ENCODE measurements at regions not wholly inside any gene's neighbourhood (a gene's known extent, or its start where the extent isn't known, plus 50 kb on each side); places are given as distances from the start of the nearest gene placed in this dataset.
A peak's percentile ranks its signal among the peaks of the same experiment; 100 is the strongest.

GRCh38 chr1:234988536-234988935, 140.1 kb downstream of the TOMM20 start:
- peaks cover 44% of the 10 kb centered on the region for H3K4me1 ChIP-seq
- ATAC-seq (no peak), DNase-seq (no peak)
- no peak for TF ChIP-seq CTCF (IDR thresholded peaks at IDR 0.05)
- H3K36me3 ChIP-seq = no peaks in the 10 kb centered on the region
- H3K27me3 ChIP-seq = no peaks in the 10 kb centered on the region
- H3K9me3 ChIP-seq = no peaks in the 10 kb centered on the region
- intact Hi-C loops (cut with DNase I) = no loop called here
- peak overlapping the region; percentile 91 for H3K27ac ChIP-seq
- no peak overlapping the region for H3K4me3 ChIP-seq

GRCh38 chr1:234988155-234988517, 140.5 kb downstream of the TOMM20 start:
- Histone ChIP-seq H3K27ac (peak overlapping the region; percentile 91), H3K36me3 (no peaks in the 10 kb centered on the region), H3K4me3 (no peak overlapping the region), H3K4me1 (peaks cover 48% of the 10 kb centered on the region), H3K27me3 (no peaks in the 10 kb centered on the region), H3K9me3 (no peaks in the 10 kb centered on the region)
- no peak for TF ChIP-seq CTCF (IDR thresholded peaks at IDR 0.05)
- ATAC-seq = no peak
- intact Hi-C loops (cut with DNase I) = no loop called here
- DNase-seq = no peak

- no peak overlapping the region for H3K4me3 ChIP-seq
- peak; percentile 82 for ATAC-seq
- TF ChIP-seq CTCF (IDR thresholded peaks at IDR 0.05) = no peak
- no peaks in the 10 kb centered on the region for H3K36me3 ChIP-seq
- DNase-seq = no peak
- intact Hi-C loops (cut with DNase I) = no loop called here
- peak overlapping the region; percentile 91 for H3K27ac ChIP-seq
- no peaks in the 10 kb centered on the region for H3K9me3 ChIP-seq
- H3K27me3 ChIP-seq = no peaks in the 10 kb centered on the region
- H3K4me1 ChIP-seq = peaks cover 49% of the 10 kb centered on the region
Observed at GRCh38 chr1:234987415-234988154, 141.1 kb downstream of the TOMM20 start.

- Histone ChIP-seq H3K9me3 (no peaks in the 10 kb centered on the region), H3K4me3 (no peak overlapping the region), H3K27ac (peak overlapping the region; percentile 91), H3K36me3 (no peaks in the 10 kb centered on the region), H3K27me3 (no peaks in the 10 kb centered on the region), H3K4me1 (peaks cover 55% of the 10 kb centered on the region)
- ATAC-seq (peak; percentile 5), DNase-seq (no peak)
- intact Hi-C loops (cut with DNase I) = no loop called here
- TF ChIP-seq CTCF (IDR thresholded peaks at IDR 0.05) = no peak
Observed at GRCh38 chr1:234986750-234987414, 141.8 kb downstream of the TOMM20 start.

- intact Hi-C loops (cut with DNase I) = no loop called here
- Histone ChIP-seq H3K27ac (peak overlapping the region; percentile 91), H3K4me1 (peaks cover 66% of the 10 kb centered on the region), H3K4me3 (no peak overlapping the region), H3K36me3 (no peaks in the 10 kb centered on the region), H3K9me3 (no peaks in the 10 kb centered on the region), H3K27me3 (no peaks in the 10 kb centered on the region)
- DNase-seq (no peak), ATAC-seq (no peak)
- TF ChIP-seq CTCF (IDR thresholded peaks at IDR 0.05) = no peak
Observed at GRCh38 chr1:234985516-234986294, 142.9 kb downstream of the TOMM20 start.
